Dendritic cell treated with granulocyte-macrophage colony-stimulating factor and Interleukin-4, amounts not matched to agents 40 ng/mL and 50 ng/mL, for 4 days (primary cell): ENCODE measurements at regions not wholly inside any gene's neighbourhood (a gene's known extent, or its start where the extent isn't known, plus 50 kb on each side); places are given as distances from the start of the nearest gene placed in this dataset.

ENCODE experiments used
- H3K27ac Mint-ChIP-seq: one replicate; pipeline ENCODE4 v1.8.0; 2022; ENCODE audit warnings: mild to moderate bottlenecking, mixed read lengths
- H3K27me3 Mint-ChIP-seq: one replicate; pipeline ENCODE4 v1.8.0; 2022; ENCODE audit warnings: mild to moderate bottlenecking, mixed read lengths
- H3K36me3 Mint-ChIP-seq: one replicate; pipeline ENCODE4 v1.8.0; 2022; ENCODE audit warnings: low read depth, mixed read lengths
- H3K4me1 Mint-ChIP-seq: one replicate; pipeline ENCODE4 v1.8.0; 2022; ENCODE audit warnings: low read depth, mixed read lengths
- H3K4me3 Mint-ChIP-seq: one replicate; pipeline ENCODE4 v1.8.0; 2022; ENCODE audit warnings: mild to moderate bottlenecking, moderate library complexity, mixed read lengths
- H3K9me3 Mint-ChIP-seq: one replicate; pipeline ENCODE4 v1.8.0; 2022; ENCODE audit warnings: mixed read lengths
- intact Hi-C: fragments of 100-400 bp; cut with micrococcal nuclease; formaldehyde crosslinking; loops from one replicate; pipeline ENCODE4 v1.15.0; 2022

GRCh38 chr3:106232956-106233355 is 364.1 kb upstream of the CBLB start:
- no peak overlapping the region for H3K27ac Mint-ChIP-seq
- no peaks in the 10 kb centered on the region for H3K4me1 Mint-ChIP-seq
- no peaks in the 10 kb centered on the region for H3K27me3 Mint-ChIP-seq
- intact Hi-C loops, result no loop called here
- no peak overlapping the region for H3K4me3 Mint-ChIP-seq
- peaks cover 61% of the 10 kb centered on the region for H3K9me3 Mint-ChIP-seq
- H3K36me3 Mint-ChIP-seq, result peaks cover 16% of the 10 kb centered on the region

GRCh38 chr3:106239195-106239697 is 370.4 kb upstream of the CBLB start:
- Mint-ChIP-seq H3K27ac (no peak overlapping the region), H3K9me3 (peaks cover 29% of the 10 kb centered on the region), H3K27me3 (no peaks in the 10 kb centered on the region), H3K36me3 (peaks cover 7% of the 10 kb centered on the region), H3K4me1 (peaks cover 5% of the 10 kb centered on the region), H3K4me3 (no peak overlapping the region)
- intact Hi-C loops, result no loop called here

GRCh38 chr3:106241593-106241992 is 372.8 kb upstream of the CBLB start:
- H3K9me3 Mint-ChIP-seq, result peaks cover 8% of the 10 kb centered on the region
- H3K4me3 Mint-ChIP-seq, result no peak overlapping the region
- peaks cover 13% of the 10 kb centered on the region for H3K36me3 Mint-ChIP-seq
- H3K27ac Mint-ChIP-seq, result peak overlapping the region; percentile 22
- no peaks in the 10 kb centered on the region for H3K27me3 Mint-ChIP-seq
- intact Hi-C loops, result no loop called here
- H3K4me1 Mint-ChIP-seq, result peaks cover 5% of the 10 kb centered on the region

- Mint-ChIP-seq H3K4me1 (peaks cover 5% of the 10 kb centered on the region), H3K9me3 (no peaks in the 10 kb centered on the region), H3K27me3 (no peaks in the 10 kb centered on the region), H3K36me3 (peaks cover 13% of the 10 kb centered on the region), H3K4me3 (no peak overlapping the region), H3K27ac (peak overlapping the region; percentile 90)
- intact Hi-C loops, result no loop called here
These were observed 374.0 kb upstream of the CBLB start for GRCh38 chr3:106242781-106243180.

GRCh38 chr3:106245400-106245799 is 376.6 kb upstream of the CBLB start:
- intact Hi-C loops, result no loop called here
- Mint-ChIP-seq H3K4me3 (no peak overlapping the region), H3K27me3 (no peaks in the 10 kb centered on the region), H3K4me1 (peaks cover 5% of the 10 kb centered on the region), H3K36me3 (peaks cover 7% of the 10 kb centered on the region), H3K27ac (no peak overlapping the region), H3K9me3 (peaks cover 11% of the 10 kb centered on the region)

- H3K4me1 Mint-ChIP-seq, result no peaks in the 10 kb centered on the region
- H3K27ac Mint-ChIP-seq, result no peak overlapping the region
- no peaks in the 10 kb centered on the region for H3K27me3 Mint-ChIP-seq
- H3K9me3 Mint-ChIP-seq, result peaks cover 34% of the 10 kb centered on the region
- intact Hi-C loops, result no loop called here
- H3K4me3 Mint-ChIP-seq, result no peak overlapping the region
- H3K36me3 Mint-ChIP-seq, result peaks cover 19% of the 10 kb centered on the region
These were observed 379.3 kb upstream of the CBLB start for GRCh38 chr3:106247902-106248684.

- Mint-ChIP-seq H3K9me3 (peaks cover 34% of the 10 kb centered on the region), H3K4me3 (no peak overlapping the region), H3K36me3 (peaks cover 19% of the 10 kb centered on the region), H3K4me1 (no peaks in the 10 kb centered on the region), H3K27ac (no peak overlapping the region), H3K27me3 (no peaks in the 10 kb centered on the region)
- intact Hi-C loops, result no loop called here
These were observed 380.3 kb upstream of the CBLB start for GRCh38 chr3:106249159-106249558.

- intact Hi-C loops, result no loop called here
- no peak overlapping the region for H3K4me3 Mint-ChIP-seq
- H3K27ac Mint-ChIP-seq, result no peak overlapping the region
- H3K4me1 Mint-ChIP-seq, result no peaks in the 10 kb centered on the region
- peaks cover 34% of the 10 kb centered on the region for H3K9me3 Mint-ChIP-seq
- no peaks in the 10 kb centered on the region for H3K27me3 Mint-ChIP-seq
- H3K36me3 Mint-ChIP-seq, result peaks cover 12% of the 10 kb centered on the region
These were observed 381.2 kb upstream of the CBLB start for GRCh38 chr3:106249981-106250380.

- peaks cover 34% of the 10 kb centered on the region for H3K9me3 Mint-ChIP-seq
- no peak overlapping the region for H3K4me3 Mint-ChIP-seq
- H3K27me3 Mint-ChIP-seq, result no peaks in the 10 kb centered on the region
- intact Hi-C loops, result no loop called here
- H3K36me3 Mint-ChIP-seq, result peaks cover 12% of the 10 kb centered on the region
- H3K4me1 Mint-ChIP-seq, result no peaks in the 10 kb centered on the region
- no peak overlapping the region for H3K27ac Mint-ChIP-seq
These were observed 382.5 kb upstream of the CBLB start for GRCh38 chr3:106251160-106251892.

GRCh38 chr3:106255870-106256248 is 387.0 kb upstream of the CBLB start:
- Mint-ChIP-seq H3K9me3 (peaks cover 18% of the 10 kb centered on the region), H3K4me1 (no peaks in the 10 kb centered on the region), H3K4me3 (no peak overlapping the region), H3K27me3 (no peaks in the 10 kb centered on the region), H3K36me3 (peaks cover 11% of the 10 kb centered on the region), H3K27ac (no peak overlapping the region)
- intact Hi-C loops, result no loop called here

GRCh38 chr3:106256249-106256957 is 387.6 kb upstream of the CBLB start:
- no peaks in the 10 kb centered on the region for H3K4me1 Mint-ChIP-seq
- H3K27me3 Mint-ChIP-seq, result no peaks in the 10 kb centered on the region
- no peak overlapping the region for H3K4me3 Mint-ChIP-seq
- intact Hi-C loops, result no loop called here
- H3K27ac Mint-ChIP-seq, result no peak overlapping the region
- peaks cover 13% of the 10 kb centered on the region for H3K9me3 Mint-ChIP-seq
- H3K36me3 Mint-ChIP-seq, result peaks cover 6% of the 10 kb centered on the region

- Mint-ChIP-seq H3K4me3 (no peak overlapping the region), H3K9me3 (peaks cover 5% of the 10 kb centered on the region)
- intact Hi-C loops, result no loop called here
These were observed 388.4 kb upstream of the CBLB start for GRCh38 chr3:106257172-106257571.

GRCh38 chr3:106261396-106261795 is 392.6 kb upstream of the CBLB start:
- Mint-ChIP-seq H3K9me3 (peaks cover 7% of the 10 kb centered on the region), H3K36me3 (no peaks in the 10 kb centered on the region), H3K4me3 (no peak overlapping the region), H3K4me1 (no peaks in the 10 kb centered on the region), H3K27ac (no peak overlapping the region), H3K27me3 (no peaks in the 10 kb centered on the region)
- intact Hi-C loops, result no loop called here

More at GRCh38 chr3:106257172-106257571, 388.4 kb upstream of the CBLB start:
- Mint-ChIP-seq H3K27me3 (no peaks in the 10 kb centered on the region), H3K4me1 (no peaks in the 10 kb centered on the region), H3K27ac (no peak overlapping the region), H3K36me3 (no peaks in the 10 kb centered on the region)
